HG02884 (cell line): ENCODE measurements at regions not wholly inside any gene's neighbourhood (a gene's known extent, or its start where the extent isn't known, plus 50 kb on each side); places are given as distances from the start of the nearest gene placed in this dataset.
"Not testable (repeated sequence)": the region's sequence is repeated elsewhere in the genome, so short reads cannot be mapped to it uniquely, and the experiment has no call there.

ENCODE experiments used
- ATAC-seq: cut with Tn5 transposase; IDR thresholded peaks from one replicate; pipeline ENCODE4 v1.9.1; 2021; ENCODE audit warnings: mild to moderate bottlenecking, moderate library complexity; ENCODE audit not compliant: unreplicated experiment

DNA sequence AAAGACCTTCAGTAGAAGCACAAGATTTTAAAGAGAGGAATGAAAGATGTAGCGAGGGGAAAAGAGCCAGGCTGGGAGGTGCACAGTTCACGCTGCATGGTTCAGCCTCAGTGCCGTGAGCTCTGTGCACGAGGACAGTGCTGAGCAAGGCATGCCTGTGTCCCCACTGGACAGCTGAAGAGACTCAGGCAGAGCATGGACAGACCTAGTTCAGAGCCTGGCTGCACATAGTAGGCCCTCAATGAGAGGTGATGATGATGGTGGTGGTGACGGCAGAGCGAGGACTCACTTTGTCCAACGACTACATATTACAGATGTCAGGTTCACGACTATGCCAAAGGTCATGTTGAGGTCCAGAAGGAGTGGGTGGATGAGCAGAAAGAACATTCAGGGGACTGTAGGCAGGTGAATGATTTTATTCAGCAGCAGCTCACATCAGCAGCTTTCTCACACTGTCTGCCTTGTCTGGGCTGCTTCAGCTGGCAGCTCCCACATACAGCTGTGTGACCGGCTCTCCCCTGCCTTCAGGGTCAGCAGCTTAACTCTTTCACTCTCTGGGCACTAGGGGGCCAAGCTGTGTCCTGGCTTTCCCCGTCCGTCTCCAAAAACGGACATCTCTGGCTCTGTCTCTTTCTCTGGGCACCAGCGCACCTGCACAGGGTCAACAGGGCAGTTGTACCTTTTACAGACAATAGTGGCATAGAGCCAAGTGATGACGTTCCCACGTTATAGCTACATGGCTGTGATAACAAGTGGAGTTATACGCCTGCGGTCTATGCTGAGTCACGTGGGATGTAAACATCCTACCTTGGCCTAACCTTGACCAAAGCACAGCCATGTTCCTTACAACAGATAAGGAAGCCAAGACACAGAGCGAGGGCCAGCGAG is 83.4 kb upstream of the KCNK12 start:
- ATAC-seq: no peak

GRCh38 chr2:47653036-47653435 is 82.3 kb upstream of the KCNK12 start:
- ATAC-seq: no peak

GRCh38 chr2:47652061-47652690 is 81.4 kb upstream of the KCNK12 start:
- no peak for ATAC-seq

DNA sequence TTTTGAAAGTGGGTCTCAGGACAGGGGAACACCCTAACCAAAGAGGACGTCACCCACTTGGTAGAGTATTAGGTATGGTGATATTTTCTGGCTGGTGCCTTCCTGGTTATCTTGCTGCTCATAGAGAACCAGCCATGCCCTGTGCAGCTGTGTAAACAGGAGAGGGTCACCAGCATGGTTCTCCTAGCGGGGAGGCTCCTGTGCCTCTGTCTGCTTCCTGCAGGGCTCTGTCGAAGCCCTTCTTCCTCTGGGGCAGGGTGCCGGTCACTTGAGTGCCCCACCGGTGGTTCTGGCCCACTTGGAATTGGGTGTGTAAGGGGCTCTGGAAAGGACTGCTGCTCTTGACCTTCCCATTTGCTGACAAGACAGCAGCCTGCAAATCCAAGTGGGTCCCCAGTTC is 80.5 kb upstream of the KCNK12 start:
- no peak for ATAC-seq

- ATAC-seq: no peak
These were observed 79.3 kb upstream of the KCNK12 start for GRCh38 chr2:47650001-47650535.

DNA sequence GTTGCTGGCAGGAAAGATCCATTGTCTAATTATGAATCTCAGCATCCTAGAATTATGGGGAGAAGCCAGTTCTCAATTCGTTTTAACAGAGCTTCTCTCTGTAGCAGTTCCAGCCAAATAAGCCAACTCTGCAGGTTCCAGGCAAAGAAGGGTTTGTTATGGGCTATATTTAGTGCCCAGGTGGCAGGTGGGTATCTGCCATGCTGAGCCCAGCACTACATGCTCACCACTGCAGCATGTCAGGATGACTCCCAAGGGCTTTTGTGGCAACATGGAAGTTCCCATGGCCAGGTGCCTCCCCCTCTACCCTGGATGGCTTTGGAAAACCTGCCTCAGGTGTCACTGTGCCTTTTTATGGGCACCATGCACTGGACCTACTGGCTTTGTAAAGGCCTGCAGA is 74.5 kb upstream of the KCNK12 start:
- ATAC-seq: no peak

DNA sequence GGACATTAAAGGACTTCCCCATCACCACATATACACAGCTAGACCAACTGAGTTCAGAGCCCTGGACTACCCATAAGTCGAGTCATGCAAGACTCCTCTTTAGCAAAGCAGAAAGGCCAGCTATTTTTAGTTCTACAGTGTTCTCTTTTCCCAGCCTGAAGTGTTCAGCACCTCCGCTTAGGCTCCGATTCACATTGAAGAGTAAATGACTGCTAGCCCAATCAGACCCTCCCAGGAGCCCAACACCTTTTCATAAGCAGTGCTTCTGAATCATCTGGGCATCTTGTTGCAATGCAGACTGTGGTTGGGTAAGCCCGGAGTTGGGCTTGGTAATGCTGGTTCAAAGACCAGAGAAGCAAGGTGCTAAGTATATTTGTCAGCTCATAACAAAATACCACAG is 73.6 kb upstream of the KCNK12 start:
- ATAC-seq: no peak

- no peak for ATAC-seq
These were observed 70.6 kb upstream of the KCNK12 start for GRCh38 chr2:47641366-47641765.

DNA sequence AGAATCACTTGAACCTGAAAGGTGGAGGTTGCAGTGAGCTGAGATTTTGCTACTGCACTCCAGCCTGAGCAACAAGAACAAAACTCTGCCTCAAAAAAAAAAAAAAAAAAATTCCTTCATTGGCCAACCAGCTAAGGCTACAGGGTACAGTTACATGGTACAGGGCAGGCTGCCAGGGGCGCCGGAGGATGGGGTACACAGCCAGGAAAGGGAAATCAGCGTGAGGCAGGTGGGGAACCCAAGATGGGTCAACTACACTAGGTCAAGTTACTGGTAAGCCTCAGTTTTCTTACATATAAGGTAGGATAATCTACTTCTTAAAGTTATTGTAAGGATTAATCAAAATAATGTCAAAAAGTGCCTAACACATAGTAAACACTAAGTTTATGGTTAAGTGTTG is 69.6 kb upstream of the KCNK12 start:
- ATAC-seq: no peak

- ATAC-seq: no peak
These were observed 68.7 kb upstream of the KCNK12 start for GRCh38 chr2:47639467-47639866.

DNA sequence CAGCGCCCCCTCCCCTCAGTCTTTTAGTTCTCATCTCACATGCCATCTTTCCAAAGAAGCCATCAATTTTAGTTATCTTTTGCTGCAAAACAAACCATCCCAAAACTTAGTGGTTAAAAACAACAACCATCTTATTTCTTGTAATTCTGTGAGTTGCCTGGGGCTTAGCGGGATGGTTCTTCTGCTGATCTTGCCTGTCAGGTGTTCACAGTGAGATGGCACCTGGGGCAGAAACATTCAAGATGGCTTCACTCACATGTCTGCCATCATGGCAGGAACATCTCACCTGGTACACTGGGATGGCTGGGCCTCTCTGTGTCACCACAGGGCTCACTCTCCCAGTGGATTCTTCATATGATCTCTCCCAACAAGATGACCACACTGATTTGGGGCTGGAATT is 67.6 kb upstream of the KCNK12 start:
- no peak for ATAC-seq

DNA sequence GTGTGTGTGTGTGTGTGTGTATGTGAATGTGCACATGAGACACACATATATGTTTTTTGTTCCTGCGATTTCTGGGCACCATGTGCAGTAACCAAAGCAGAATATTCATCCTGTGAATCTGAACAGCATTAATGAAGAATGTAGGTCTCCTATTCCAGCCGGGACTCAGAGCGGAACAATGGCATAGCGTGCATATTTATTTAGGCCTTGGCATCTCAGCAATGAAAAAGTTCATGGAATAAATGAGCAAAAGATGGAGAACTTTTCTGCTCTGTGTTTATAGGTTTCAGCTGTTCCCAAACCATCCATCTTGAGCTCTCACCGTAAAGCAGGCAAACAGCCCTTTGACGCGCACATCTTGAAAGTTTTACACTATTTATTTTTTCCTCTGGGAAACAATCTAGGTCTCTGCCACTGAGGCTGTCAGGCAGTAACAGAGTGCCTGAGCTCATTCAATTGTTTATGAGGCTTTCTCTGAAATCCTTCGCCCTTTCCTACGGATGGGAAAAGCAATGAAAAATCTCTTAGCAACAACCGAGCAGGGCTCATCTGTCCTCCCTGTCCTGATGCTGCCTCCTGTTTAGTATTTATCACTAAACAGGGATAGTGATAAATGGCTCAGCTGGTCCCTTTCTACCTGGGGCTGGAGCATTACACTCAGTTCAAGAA is 65.9 kb upstream of the KCNK12 start:
- no peak for ATAC-seq

DNA sequence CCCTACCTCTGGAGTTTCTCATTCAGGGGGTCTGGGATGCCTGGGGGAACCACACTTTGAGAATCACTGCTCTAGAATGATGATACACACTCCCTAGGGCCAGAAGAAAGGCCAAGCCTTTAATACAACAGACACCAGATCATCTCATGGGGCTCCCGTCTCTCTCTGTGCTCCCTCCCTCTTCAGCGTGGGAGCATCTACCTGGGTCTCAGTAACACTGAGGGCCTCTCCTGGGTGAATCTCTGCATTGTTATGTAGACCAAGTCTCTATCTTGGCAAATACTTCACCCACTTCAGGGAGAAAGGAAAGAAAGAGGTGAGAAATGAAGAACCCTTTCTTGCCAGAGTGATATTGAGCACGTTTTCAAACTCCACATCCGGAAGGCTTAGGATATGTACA is 65.4 kb upstream of the KCNK12 start:
- ATAC-seq: no peak

GRCh38 chr2:47632754-47633153 is 62.0 kb upstream of the KCNK12 start:
- no peak for ATAC-seq

GRCh38 chr2:47631792-47632398 is 61.1 kb upstream of the KCNK12 start:
- no peak for ATAC-seq

- ATAC-seq: no peak
These were observed 60.5 kb upstream of the KCNK12 start for GRCh38 chr2:47631306-47631705.

- ATAC-seq: no peak
These were observed 59.0 kb upstream of the KCNK12 start for GRCh38 chr2:47629501-47630460.

GRCh38 chr2:47628904-47629303 is 58.1 kb upstream of the KCNK12 start:
- no peak for ATAC-seq

GRCh38 chr2:47626664-47627063 is 55.9 kb upstream of the KCNK12 start:
- no peak for ATAC-seq

DNA sequence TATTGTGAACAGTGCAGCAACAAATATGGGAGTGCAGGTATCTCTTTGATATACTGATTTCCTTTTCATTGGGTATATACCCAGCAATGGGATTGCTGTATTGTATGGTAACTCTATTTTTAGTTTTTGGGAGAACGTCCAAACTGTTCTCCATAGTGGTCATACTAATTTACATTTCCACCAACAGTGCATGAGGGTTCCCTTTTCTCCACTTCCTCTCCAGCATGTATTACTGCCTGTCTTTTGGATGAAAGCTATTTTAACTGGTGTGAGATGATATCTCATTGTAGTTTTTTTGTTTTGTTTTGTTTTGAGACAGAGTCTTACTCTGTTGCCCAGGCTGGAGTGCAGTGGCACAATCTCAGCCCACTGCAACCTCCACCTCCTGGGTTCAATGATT is 52.4 kb upstream of the KCNK12 start:
- ATAC-seq: not testable (repeated sequence)
